ENCODE measurements at regions not wholly inside any gene's neighbourhood (a gene's known extent, or its start where the extent isn't known, plus 50 kb on each side); places are given as distances from the start of the nearest gene placed in this dataset.

DNA sequence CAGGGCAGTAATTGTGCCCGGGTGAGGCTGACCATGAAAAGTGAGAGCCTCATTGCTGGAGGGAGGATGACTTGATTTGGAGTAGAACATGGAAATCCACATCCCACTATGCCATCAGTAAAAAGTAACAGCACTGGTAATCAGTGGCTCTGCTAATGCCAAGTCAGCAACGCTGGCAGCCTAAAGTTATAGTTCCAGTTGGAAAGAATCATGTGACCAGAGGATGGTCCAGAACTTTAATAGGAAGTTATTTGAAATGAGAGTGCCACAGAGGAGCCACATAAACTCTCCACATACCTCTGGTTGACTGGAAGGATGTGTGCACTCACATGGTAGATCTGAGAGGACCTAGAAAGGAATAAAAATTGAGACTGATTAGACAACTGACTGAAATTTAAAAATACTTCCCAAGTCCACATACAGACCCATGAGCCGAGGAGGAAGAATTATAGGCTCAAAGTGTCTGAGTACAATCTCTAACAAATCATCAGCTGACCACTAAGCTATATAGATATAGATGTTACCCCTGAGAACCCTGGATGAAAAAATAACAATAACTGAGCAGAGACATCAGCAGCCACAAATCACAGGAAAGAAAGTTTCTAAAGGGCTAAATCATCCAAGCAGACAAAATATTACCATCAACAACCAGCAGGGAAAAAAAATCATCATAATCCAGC, 346.8 kb downstream of the STK39 start:
- no peak overlapping the region for H3K4me3 Mint-ChIP-seq

GRCh38 chr2:167898340-167898739, 349.1 kb downstream of the STK39 start:
- Mint-ChIP-seq H3K4me1 (no peaks in the 10 kb centered on the region), H3K4me3 (no peak overlapping the region), H3K36me3 (ENCODE audit: insufficient read depth) (no peaks in the 10 kb centered on the region), H3K9me3 (no peaks in the 10 kb centered on the region), H3K27me3 (peaks cover 36% of the 10 kb centered on the region), H3K27ac (ENCODE audit: low read depth) (no peak overlapping the region)
- no peak for ATAC-seq (replicated peaks; ENCODE audit: extremely low read depth, poor library complexity, severe bottlenecking)
- DNase-seq (ENCODE audit: low spot score in 2 of 2), result no peak

More for the DNA sequence above, 346.8 kb downstream of the STK39 start:
- DNase-seq (ENCODE audit: low spot score in 2 of 2) (no peak), ATAC-seq (replicated peaks; ENCODE audit: extremely low read depth, poor library complexity, severe bottlenecking) (no peak)
- Mint-ChIP-seq H3K4me1 (no peaks in the 10 kb centered on the region), H3K36me3 (ENCODE audit: insufficient read depth) (no peaks in the 10 kb centered on the region), H3K9me3 (no peaks in the 10 kb centered on the region), H3K27ac (ENCODE audit: low read depth) (no peak overlapping the region), H3K27me3 (peaks cover 36% of the 10 kb centered on the region)

- no peak overlapping the region for H3K4me3 Mint-ChIP-seq
- no peaks in the 10 kb centered on the region for H3K4me1 Mint-ChIP-seq
- ATAC-seq (replicated peaks; ENCODE audit: extremely low read depth, poor library complexity, severe bottlenecking) (no peak), DNase-seq (ENCODE audit: low spot score in 2 of 2) (no peak)
- peaks cover 77% of the 10 kb centered on the region for H3K27me3 Mint-ChIP-seq
- no peak overlapping the region for H3K27ac Mint-ChIP-seq (ENCODE audit: low read depth)
- peaks cover 5% of the 10 kb centered on the region for H3K9me3 Mint-ChIP-seq
- H3K36me3 Mint-ChIP-seq (ENCODE audit: insufficient read depth), result no peaks in the 10 kb centered on the region
Observed at GRCh38 chr2:167891841-167892240, 355.6 kb downstream of the STK39 start.

GRCh38 chr2:167890739-167891138, 356.7 kb downstream of the STK39 start:
- Mint-ChIP-seq H3K27me3 (peaks cover 72% of the 10 kb centered on the region), H3K27ac (ENCODE audit: low read depth) (no peak overlapping the region), H3K4me1 (no peaks in the 10 kb centered on the region), H3K36me3 (ENCODE audit: insufficient read depth) (peaks cover 1% of the 10 kb centered on the region), H3K4me3 (no peak overlapping the region), H3K9me3 (peaks cover 5% of the 10 kb centered on the region)
- ATAC-seq (replicated peaks; ENCODE audit: extremely low read depth, poor library complexity, severe bottlenecking), result no peak
- DNase-seq (ENCODE audit: low spot score in 2 of 2), result no peak

GRCh38 chr2:167880415-167880814, 367.0 kb downstream of the STK39 start:
- Mint-ChIP-seq H3K27me3 (peaks cover 15% of the 10 kb centered on the region), H3K27ac (ENCODE audit: low read depth) (no peak overlapping the region), H3K4me1 (no peaks in the 10 kb centered on the region), H3K36me3 (ENCODE audit: insufficient read depth) (peaks cover 3% of the 10 kb centered on the region), H3K9me3 (no peaks in the 10 kb centered on the region), H3K4me3 (no peak overlapping the region)
- DNase-seq (ENCODE audit: low spot score in 2 of 2) (no peak), ATAC-seq (replicated peaks; ENCODE audit: extremely low read depth, poor library complexity, severe bottlenecking) (no peak)

GRCh38 chr2:167875529-167875928, 371.9 kb downstream of the STK39 start:
- Mint-ChIP-seq H3K27me3 (peaks cover 25% of the 10 kb centered on the region), H3K36me3 (ENCODE audit: insufficient read depth) (peaks cover 3% of the 10 kb centered on the region), H3K9me3 (no peaks in the 10 kb centered on the region), H3K4me3 (no peak overlapping the region), H3K27ac (ENCODE audit: low read depth) (no peak overlapping the region), H3K4me1 (no peaks in the 10 kb centered on the region)
- no peak for DNase-seq (ENCODE audit: low spot score in 2 of 2)
- ATAC-seq (replicated peaks; ENCODE audit: extremely low read depth, poor library complexity, severe bottlenecking), result no peak

GRCh38 chr2:167874812-167875211, 372.6 kb downstream of the STK39 start:
- H3K9me3 Mint-ChIP-seq, result no peaks in the 10 kb centered on the region
- no peak overlapping the region for H3K27ac Mint-ChIP-seq (ENCODE audit: low read depth)
- no peaks in the 10 kb centered on the region for H3K4me1 Mint-ChIP-seq
- H3K27me3 Mint-ChIP-seq, result peaks cover 25% of the 10 kb centered on the region
- H3K4me3 Mint-ChIP-seq, result no peak overlapping the region
- DNase-seq (ENCODE audit: low spot score in 2 of 2) (no peak), ATAC-seq (replicated peaks; ENCODE audit: extremely low read depth, poor library complexity, severe bottlenecking) (no peak)
- peaks cover 3% of the 10 kb centered on the region for H3K36me3 Mint-ChIP-seq (ENCODE audit: insufficient read depth)

DNA sequence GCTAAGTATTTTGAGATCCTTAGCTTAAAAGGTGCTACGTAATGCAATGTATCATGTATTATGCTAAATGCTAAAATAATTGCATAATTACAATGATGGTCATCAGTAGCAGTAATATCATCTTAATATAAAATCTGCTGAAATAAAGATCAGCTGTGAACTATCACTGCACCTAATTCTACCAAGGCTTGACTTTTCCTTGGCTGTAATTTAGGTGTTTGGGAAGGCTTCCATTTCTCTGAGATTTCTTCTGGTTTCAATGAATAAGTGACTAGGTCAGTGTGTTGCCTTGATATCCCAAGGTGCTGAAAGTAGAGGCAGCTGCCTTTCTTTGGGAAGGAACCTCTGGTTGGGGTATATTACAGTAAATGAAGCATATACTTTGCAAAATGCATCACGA, 376.1 kb downstream of the STK39 start:
- H3K36me3 Mint-ChIP-seq (ENCODE audit: insufficient read depth), result no peaks in the 10 kb centered on the region
- H3K9me3 Mint-ChIP-seq, result no peaks in the 10 kb centered on the region
- H3K4me1 Mint-ChIP-seq, result no peaks in the 10 kb centered on the region
- ATAC-seq (replicated peaks; ENCODE audit: extremely low read depth, poor library complexity, severe bottlenecking), result no peak
- no peak overlapping the region for H3K27ac Mint-ChIP-seq (ENCODE audit: low read depth)
- H3K4me3 Mint-ChIP-seq, result no peak overlapping the region
- no peak for DNase-seq (ENCODE audit: low spot score in 2 of 2)
- H3K27me3 Mint-ChIP-seq, result peaks cover 11% of the 10 kb centered on the region

GRCh38 chr2:167869200-167869599, 378.2 kb downstream of the STK39 start:
- Mint-ChIP-seq H3K27ac (ENCODE audit: low read depth) (no peak overlapping the region), H3K27me3 (peaks cover 3% of the 10 kb centered on the region), H3K9me3 (no peaks in the 10 kb centered on the region), H3K36me3 (ENCODE audit: insufficient read depth) (no peaks in the 10 kb centered on the region), H3K4me1 (no peaks in the 10 kb centered on the region), H3K4me3 (no peak overlapping the region)
- DNase-seq (ENCODE audit: low spot score in 2 of 2) (no peak), ATAC-seq (replicated peaks; ENCODE audit: extremely low read depth, poor library complexity, severe bottlenecking) (no peak)

DNA sequence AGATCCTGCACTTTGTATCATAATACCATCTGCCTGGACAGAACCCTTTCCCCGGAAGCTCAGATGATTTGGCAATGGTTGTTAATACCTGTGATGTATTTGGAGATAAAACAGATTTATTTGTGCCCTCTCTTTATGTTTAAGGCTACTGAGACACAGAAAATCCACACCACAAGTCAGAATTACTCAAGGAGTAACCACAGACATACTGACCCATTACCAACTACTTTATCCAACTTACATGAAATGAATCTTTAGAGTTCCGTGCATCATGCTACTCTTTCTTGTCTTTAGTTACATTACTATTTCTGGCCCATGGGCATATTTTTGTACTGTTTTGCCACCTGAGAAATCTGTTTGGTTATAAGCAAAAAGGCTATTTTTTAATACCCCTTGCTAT, 384.0 kb downstream of the STK39 start:
- Mint-ChIP-seq H3K36me3 (ENCODE audit: insufficient read depth) (no peaks in the 10 kb centered on the region), H3K4me3 (no peak overlapping the region), H3K4me1 (no peaks in the 10 kb centered on the region), H3K9me3 (no peaks in the 10 kb centered on the region), H3K27me3 (no peaks in the 10 kb centered on the region), H3K27ac (ENCODE audit: low read depth) (no peak overlapping the region)
- DNase-seq (ENCODE audit: low spot score in 2 of 2), result no peak
- ATAC-seq (replicated peaks; ENCODE audit: extremely low read depth, poor library complexity, severe bottlenecking), result no peak

- Mint-ChIP-seq H3K36me3 (ENCODE audit: insufficient read depth) (no peaks in the 10 kb centered on the region), H3K27me3 (no peaks in the 10 kb centered on the region), H3K4me1 (no peaks in the 10 kb centered on the region), H3K9me3 (no peaks in the 10 kb centered on the region), H3K27ac (ENCODE audit: low read depth) (no peak overlapping the region), H3K4me3 (no peak overlapping the region)
- no peak for ATAC-seq (replicated peaks; ENCODE audit: extremely low read depth, poor library complexity, severe bottlenecking)
- no peak for DNase-seq (ENCODE audit: low spot score in 2 of 2)
Observed at GRCh38 chr2:167862782-167863181, 384.6 kb downstream of the STK39 start.

DNA sequence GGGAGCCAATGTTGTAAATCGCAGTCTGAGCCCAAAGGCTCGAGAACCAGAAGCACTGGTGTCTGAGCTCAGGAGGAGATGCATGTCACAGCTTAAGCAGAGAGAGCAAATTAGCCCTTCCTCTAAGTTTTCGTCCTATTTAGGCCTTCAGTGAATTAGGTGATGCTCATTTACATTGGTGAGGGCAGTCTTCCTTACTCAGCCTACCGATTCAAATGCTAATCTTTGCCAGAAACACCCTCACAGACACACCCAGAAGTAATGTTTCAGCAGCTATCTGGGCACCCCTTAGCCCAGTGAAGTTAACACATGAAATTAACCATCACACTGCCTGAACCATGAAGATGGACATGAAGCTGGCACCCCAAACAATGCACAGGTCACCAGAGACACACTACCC, 385.1 kb downstream of the STK39 start:
- Mint-ChIP-seq H3K4me1 (no peaks in the 10 kb centered on the region), H3K9me3 (no peaks in the 10 kb centered on the region), H3K4me3 (no peak overlapping the region), H3K36me3 (ENCODE audit: insufficient read depth) (no peaks in the 10 kb centered on the region), H3K27me3 (no peaks in the 10 kb centered on the region), H3K27ac (ENCODE audit: low read depth) (no peak overlapping the region)
- DNase-seq (ENCODE audit: low spot score in 2 of 2) (no peak), ATAC-seq (replicated peaks; ENCODE audit: extremely low read depth, poor library complexity, severe bottlenecking) (no peak)

DNA sequence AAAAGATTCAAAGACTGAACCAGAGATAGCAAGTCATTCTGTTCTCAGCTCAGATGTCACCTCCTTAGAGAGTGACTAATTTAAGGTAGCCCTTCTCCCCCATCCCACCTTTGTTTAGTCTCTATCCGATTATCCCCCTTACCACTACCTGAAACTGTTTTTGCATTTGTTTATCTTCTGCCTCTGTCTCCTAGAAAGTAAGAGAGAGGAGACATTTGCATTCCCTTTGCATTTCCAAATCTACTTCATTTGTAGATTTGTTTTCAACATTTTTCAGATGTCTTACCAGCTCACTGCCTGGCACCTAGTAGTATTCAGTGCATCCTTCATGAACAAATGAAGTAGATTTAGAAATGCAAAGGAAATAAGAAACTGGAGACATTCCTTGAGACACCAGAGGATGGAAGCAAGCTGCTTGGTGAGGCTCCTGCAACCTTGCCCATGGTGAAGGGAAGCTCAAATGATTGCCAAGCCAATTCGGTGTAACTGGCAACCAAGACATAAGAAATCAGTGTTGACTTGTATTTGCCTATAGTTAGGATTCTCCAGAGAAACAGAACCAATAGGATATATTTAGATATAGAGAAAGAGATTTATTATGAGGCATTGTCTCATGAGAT, 385.7 kb downstream of the STK39 start:
- no peaks in the 10 kb centered on the region for H3K9me3 Mint-ChIP-seq

More for the DNA sequence above, 385.7 kb downstream of the STK39 start:
- Mint-ChIP-seq H3K4me3 (no peak overlapping the region), H3K27me3 (no peaks in the 10 kb centered on the region), H3K4me1 (no peaks in the 10 kb centered on the region), H3K27ac (ENCODE audit: low read depth) (no peak overlapping the region), H3K36me3 (ENCODE audit: insufficient read depth) (no peaks in the 10 kb centered on the region)
- ATAC-seq (replicated peaks; ENCODE audit: extremely low read depth, poor library complexity, severe bottlenecking), result no peak
- no peak for DNase-seq (ENCODE audit: low spot score in 2 of 2)

Data from central memory CD8-positive, alpha-beta T cell (primary cell).